ENCODE measurements at regions not wholly inside any gene's neighbourhood (a gene's known extent, or its start where the extent isn't known, plus 50 kb on each side); places are given as distances from the start of the nearest gene placed in this dataset.

DNA sequence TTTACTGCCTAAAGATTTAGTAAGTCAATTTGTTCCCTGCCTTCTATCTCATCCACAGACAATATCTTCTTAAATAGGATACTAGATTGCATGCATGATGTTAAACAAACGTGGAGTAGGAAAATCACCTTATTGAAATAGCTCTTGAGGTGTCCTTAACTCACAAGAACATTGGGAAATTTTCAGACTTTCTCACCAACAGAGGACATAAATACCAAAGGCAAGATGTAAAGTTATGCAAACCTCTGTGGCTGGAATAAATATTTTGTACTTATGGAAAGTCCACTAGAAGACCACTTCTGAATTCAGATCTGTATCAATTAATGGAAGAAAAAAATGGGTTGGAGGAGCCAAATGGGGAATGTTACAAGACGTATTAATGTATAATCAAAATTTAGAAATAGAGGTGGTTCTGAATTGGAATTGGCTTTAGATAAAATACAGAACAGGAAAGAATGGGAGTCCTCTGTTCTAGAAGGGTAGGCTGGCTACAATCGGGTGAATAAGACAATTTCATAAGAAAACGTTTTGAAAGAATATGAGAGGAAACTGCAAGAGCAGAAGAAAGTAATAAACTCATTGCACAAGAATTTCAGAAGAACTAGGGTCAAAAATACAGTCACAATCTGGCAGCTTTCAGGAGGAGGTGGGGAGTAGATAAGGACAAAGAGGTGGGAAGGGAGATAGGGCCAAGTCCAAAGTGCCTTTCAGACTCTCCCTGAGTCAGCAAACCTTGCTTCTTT, 69.3 kb upstream of the FN1 start:
- no peak for TF ChIP-seq EZH2 (IDR thresholded peaks at IDR 0.05; ENCODE audit: insufficient read depth, poor library complexity, severe bottlenecking)
- no peak for TF ChIP-seq EZH2phosphoT487 (IDR thresholded peaks at IDR 0.05; ENCODE audit: insufficient read depth, low read depth)
